ENCODE measurements at regions not wholly inside any gene's neighbourhood (a gene's known extent, or its start where the extent isn't known, plus 50 kb on each side); places are given as distances from the start of the nearest gene placed in this dataset.
"Not testable (repeated sequence)": the region's sequence is repeated elsewhere in the genome, so short reads cannot be mapped to it uniquely, and the experiment has no call there.

GRCh38 chr15:95629503-95630168 is 700.9 kb upstream of the NR2F2 start:
- H3K4me3 ChIP-seq: no peak overlapping the region
- WGBS, 2 donors: 54 to 64% methylated on average over 5 of the region's 5 CpGs
- TF ChIP-seq POLR2A (IDR thresholded peaks at IDR 0.05) (no peak), CTCF (IDR thresholded peaks at IDR 0.05) (no peak)
- ATAC-seq (no peak), DNase-seq (no peak)
- H3K9me3 ChIP-seq: no peaks in the 10 kb centered on the region
- H3K4me1 ChIP-seq: no peaks in the 10 kb centered on the region
- H3K27me3 ChIP-seq: no peaks in the 10 kb centered on the region
- H3K27ac ChIP-seq: no peak overlapping the region
- H3K36me3 ChIP-seq (replicated peaks in 1 of 2; ENCODE audit: insufficient read depth in 1 of 2, low read depth in 2 of 2): no peaks in the 10 kb centered on the region
- intact Hi-C loops (cut with DNase I): no loop called here

- H3K36me3 ChIP-seq (replicated peaks in 1 of 2; ENCODE audit: insufficient read depth in 1 of 2, low read depth in 2 of 2): no peaks in the 10 kb centered on the region
- 81 to 83% methylated on average over 1 of the region's 1 CpG for whole genome bisulfite sequencing, 2 donors
- no peaks in the 10 kb centered on the region for H3K9me3 ChIP-seq
These were observed 699.8 kb upstream of the NR2F2 start for GRCh38 chr15:95630683-95631082.

GRCh38 chr15:95635666-95636065 is 694.8 kb upstream of the NR2F2 start:
- no peak for TF ChIP-seq CTCF (IDR thresholded peaks at IDR 0.05)
- no peak for ATAC-seq
- Histone ChIP-seq H3K27ac (no peak overlapping the region), H3K4me3 (no peak overlapping the region), H3K36me3 (replicated peaks in 1 of 2; ENCODE audit: insufficient read depth in 1 of 2, low read depth in 2 of 2) (no peaks in the 10 kb centered on the region), H3K4me1 (no peaks in the 10 kb centered on the region), H3K27me3 (no peaks in the 10 kb centered on the region), H3K9me3 (no peaks in the 10 kb centered on the region)
- no peak for DNase-seq
- 42 to 59% methylated on average over 2 of the region's 2 CpGs for WGBS, 2 donors
- intact Hi-C loops (cut with DNase I): no loop called here

More at GRCh38 chr15:95630683-95631082, 699.8 kb upstream of the NR2F2 start:
- H3K4me1 ChIP-seq: no peaks in the 10 kb centered on the region
- DNase-seq (no peak), ATAC-seq (no peak)
- no peaks in the 10 kb centered on the region for H3K27me3 ChIP-seq
- intact Hi-C loops (cut with DNase I): no loop called here
- H3K27ac ChIP-seq: no peak overlapping the region
- TF ChIP-seq POLR2A (IDR thresholded peaks at IDR 0.05): no peak
- no peak for TF ChIP-seq CTCF (IDR thresholded peaks at IDR 0.05)
- H3K4me3 ChIP-seq: no peak overlapping the region

GRCh38 chr15:95636107-95636506 is 694.4 kb upstream of the NR2F2 start:
- H3K4me1 ChIP-seq: no peaks in the 10 kb centered on the region
- DNase-seq (no peak), ATAC-seq (no peak)
- H3K4me3 ChIP-seq: no peak overlapping the region
- intact Hi-C loops (cut with DNase I): no loop called here
- no peak for TF ChIP-seq POLR2A (IDR thresholded peaks at IDR 0.05)
- no peak for TF ChIP-seq CTCF (IDR thresholded peaks at IDR 0.05)
- no peaks in the 10 kb centered on the region for H3K36me3 ChIP-seq (replicated peaks in 1 of 2; ENCODE audit: insufficient read depth in 1 of 2, low read depth in 2 of 2)
- H3K27me3 ChIP-seq: no peaks in the 10 kb centered on the region
- 65 to 67% methylated on average over 4 of the region's 4 CpGs for WGBS, 2 donors
- H3K9me3 ChIP-seq: no peaks in the 10 kb centered on the region
- H3K27ac ChIP-seq: no peak overlapping the region

- 80 to 88% methylated on average over 3 of the region's 3 CpGs for whole genome bisulfite sequencing, 2 donors
- intact Hi-C loops (cut with DNase I); H3K36me3 ChIP-seq (replicated peaks in 1 of 2; ENCODE audit: insufficient read depth in 1 of 2, low read depth in 2 of 2): not testable (repeated sequence)
These were observed 693.3 kb upstream of the NR2F2 start for GRCh38 chr15:95637234-95637633.

More at GRCh38 chr15:95637234-95637633, 693.3 kb upstream of the NR2F2 start:
- H3K27me3 ChIP-seq, H3K9me3 ChIP-seq, H3K4me1 ChIP-seq, H3K4me3 ChIP-seq, H3K27ac ChIP-seq, DNase-seq, ATAC-seq: not testable (repeated sequence)

Measured in body of pancreas (tissue), 4 donors.